ENCODE measurements at regions not wholly inside any gene's neighbourhood (a gene's known extent, or its start where the extent isn't known, plus 50 kb on each side); places are given as distances from the start of the nearest gene placed in this dataset.

DNA sequence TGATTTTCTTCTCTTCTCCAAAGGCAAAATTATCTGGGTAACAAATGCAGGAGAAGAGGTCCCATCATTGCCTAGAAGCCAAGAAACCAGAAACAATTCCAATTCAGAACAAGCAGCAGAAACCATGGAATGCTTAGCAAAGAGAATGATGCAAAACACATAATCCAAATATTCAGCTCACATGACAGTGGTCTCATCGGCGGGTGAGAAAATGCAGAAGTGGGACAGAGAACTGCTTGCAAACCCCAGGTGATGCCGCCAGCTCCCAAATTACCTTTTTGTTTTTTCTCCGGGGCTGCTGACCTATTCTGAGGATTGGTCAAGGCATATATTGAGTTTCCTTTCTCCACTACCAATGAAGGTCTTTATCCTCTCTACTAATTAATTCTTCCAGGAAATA is 99.7 kb downstream of the ZNF22 start:
- TF ChIP-seq, protein P1, sequence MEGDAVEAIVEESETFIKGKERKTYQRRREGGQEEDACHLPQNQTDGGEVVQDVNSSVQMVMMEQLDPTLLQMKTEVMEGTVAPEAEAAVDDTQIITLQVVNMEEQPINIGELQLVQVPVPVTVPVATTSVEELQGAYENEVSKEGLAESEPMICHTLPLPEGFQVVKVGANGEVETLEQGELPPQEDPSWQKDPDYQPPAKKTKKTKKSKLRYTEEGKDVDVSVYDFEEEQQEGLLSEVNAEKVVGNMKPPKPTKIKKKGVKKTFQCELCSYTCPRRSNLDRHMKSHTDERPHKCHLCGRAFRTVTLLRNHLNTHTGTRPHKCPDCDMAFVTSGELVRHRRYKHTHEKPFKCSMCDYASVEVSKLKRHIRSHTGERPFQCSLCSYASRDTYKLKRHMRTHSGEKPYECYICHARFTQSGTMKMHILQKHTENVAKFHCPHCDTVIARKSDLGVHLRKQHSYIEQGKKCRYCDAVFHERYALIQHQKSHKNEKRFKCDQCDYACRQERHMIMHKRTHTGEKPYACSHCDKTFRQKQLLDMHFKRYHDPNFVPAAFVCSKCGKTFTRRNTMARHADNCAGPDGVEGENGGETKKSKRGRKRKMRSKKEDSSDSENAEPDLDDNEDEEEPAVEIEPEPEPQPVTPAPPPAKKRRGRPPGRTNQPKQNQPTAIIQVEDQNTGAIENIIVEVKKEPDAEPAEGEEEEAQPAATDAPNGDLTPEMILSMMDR (optimal IDR thresholded peaks at IDR 0.05 in 1 of 3, IDR thresholded peaks at IDR 0.05 in 1 of 3, conservative IDR thresholded peaks at IDR 0.05 in 1 of 3; ENCODE audit: extremely low read depth in 1 of 3, insufficient read depth in 2 of 3, low read length in 3 of 3): no peak
- TF ChIP-seq EZH2 (IDR thresholded peaks at IDR 0.05; ENCODE audit: low read length): no peak

All from keratinocyte (primary cell).